ENCODE measurements at regions not wholly inside any gene's neighbourhood (a gene's known extent, or its start where the extent isn't known, plus 50 kb on each side); places are given as distances from the start of the nearest gene placed in this dataset.
"Not testable (repeated sequence)": the region's sequence is repeated elsewhere in the genome, so short reads cannot be mapped to it uniquely, and the experiment has no call there.

GRCh38 chr5:179442289-179442688 is 97.0 kb upstream of the ADAMTS2 start:
- TF ChIP-seq, protein P1, sequence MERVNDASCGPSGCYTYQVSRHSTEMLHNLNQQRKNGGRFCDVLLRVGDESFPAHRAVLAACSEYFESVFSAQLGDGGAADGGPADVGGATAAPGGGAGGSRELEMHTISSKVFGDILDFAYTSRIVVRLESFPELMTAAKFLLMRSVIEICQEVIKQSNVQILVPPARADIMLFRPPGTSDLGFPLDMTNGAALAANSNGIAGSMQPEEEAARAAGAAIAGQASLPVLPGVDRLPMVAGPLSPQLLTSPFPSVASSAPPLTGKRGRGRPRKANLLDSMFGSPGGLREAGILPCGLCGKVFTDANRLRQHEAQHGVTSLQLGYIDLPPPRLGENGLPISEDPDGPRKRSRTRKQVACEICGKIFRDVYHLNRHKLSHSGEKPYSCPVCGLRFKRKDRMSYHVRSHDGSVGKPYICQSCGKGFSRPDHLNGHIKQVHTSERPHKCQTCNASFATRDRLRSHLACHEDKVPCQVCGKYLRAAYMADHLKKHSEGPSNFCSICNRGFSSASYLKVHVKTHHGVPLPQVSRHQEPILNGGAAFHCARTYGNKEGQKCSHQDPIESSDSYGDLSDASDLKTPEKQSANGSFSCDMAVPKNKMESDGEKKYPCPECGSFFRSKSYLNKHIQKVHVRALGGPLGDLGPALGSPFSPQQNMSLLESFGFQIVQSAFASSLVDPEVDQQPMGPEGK (CRISPR knock-in tag; IDR thresholded peaks at IDR 0.05; ENCODE audit: borderline replicate concordance) = not testable (repeated sequence)
- TF ChIP-seq PPARA (CRISPR knock-in tag; IDR thresholded peaks at IDR 0.05; ENCODE audit: borderline replicate concordance) = not testable (repeated sequence)

Measured in SK-N-SH treated with all-trans-retinoic acid at 6 μM for 48 hours (cell line).